HG03342 (cell line): ENCODE measurements at regions not wholly inside any gene's neighbourhood (a gene's known extent, or its start where the extent isn't known, plus 50 kb on each side); places are given as distances from the start of the nearest gene placed in this dataset.
"Not testable (repeated sequence)": the region's sequence is repeated elsewhere in the genome, so short reads cannot be mapped to it uniquely, and the experiment has no call there.

Experiments used
- ATAC-seq: cut with Tn5 transposase; IDR thresholded peaks from one replicate; pipeline ENCODE4 v1.9.1; 2021; ENCODE audit warnings: mild to moderate bottlenecking, moderate library complexity; ENCODE audit not compliant: unreplicated experiment

DNA sequence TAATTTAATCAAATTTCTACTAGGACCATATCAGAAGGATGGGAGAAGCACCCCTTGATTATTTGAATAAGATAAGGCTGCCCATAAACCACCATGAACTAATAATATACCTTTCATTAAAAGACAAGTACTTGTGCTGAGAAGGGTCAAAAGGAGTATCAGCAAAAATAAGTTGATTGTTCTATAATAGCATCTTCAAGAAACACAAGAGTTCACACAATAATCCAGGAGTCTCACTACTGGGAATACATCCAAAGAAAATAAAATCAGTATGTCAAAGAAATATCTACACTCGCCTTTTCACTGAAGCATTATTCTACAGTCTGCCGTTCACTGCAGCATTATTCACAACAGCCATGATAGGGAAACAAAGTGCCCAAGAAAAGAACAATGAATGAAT lies 1310.1 kb upstream of the PCDH9 start:
- ATAC-seq = no peak

DNA sequence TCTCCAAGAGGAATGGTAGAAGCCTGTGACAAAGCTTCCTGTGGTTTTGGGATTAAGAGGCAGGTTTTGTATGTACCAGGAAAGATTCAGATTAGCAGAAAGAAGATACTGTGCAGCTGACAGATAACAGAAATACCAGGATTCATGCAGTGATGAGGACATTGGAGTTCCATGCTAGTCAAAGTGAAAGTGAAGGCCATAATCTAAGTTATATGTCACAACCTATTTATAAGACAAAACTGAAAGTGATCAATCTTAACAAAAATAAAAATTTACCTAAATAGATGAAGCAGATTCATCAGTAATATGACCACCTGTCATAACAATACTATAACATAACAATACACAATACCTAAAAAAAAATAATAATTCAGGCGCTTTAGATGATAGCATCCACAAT lies 1305.2 kb upstream of the PCDH9 start:
- ATAC-seq = peak; percentile 84

DNA sequence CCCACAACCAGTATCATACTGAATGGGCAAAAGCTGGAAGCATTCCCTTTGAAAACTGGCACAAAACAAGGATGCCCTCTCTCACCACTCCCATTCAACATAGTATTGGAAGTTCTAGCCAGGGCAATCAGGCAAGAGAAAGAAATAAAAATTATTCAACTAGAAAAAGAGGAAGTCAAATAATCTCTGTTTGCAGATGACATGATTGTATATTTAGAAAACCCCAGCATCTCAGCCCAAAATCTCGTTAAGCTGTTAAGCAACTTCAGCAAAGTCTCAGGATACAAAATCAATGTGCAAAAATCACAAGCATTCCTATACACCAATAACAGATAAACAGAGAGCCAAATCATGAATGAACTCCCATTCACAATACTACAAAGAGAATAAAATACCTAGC lies 1297.0 kb upstream of the PCDH9 start:
- ATAC-seq = not testable (repeated sequence)

GRCh38 chr13:68523838-68524424 lies 1293.8 kb upstream of the PCDH9 start:
- no peak for ATAC-seq

- ATAC-seq = no peak
Measured at GRCh38 chr13:68522184-68522583, 1292.0 kb upstream of the PCDH9 start.

GRCh38 chr13:68509734-68510621 lies 1279.8 kb upstream of the PCDH9 start:
- peak; percentile 91 for ATAC-seq

DNA sequence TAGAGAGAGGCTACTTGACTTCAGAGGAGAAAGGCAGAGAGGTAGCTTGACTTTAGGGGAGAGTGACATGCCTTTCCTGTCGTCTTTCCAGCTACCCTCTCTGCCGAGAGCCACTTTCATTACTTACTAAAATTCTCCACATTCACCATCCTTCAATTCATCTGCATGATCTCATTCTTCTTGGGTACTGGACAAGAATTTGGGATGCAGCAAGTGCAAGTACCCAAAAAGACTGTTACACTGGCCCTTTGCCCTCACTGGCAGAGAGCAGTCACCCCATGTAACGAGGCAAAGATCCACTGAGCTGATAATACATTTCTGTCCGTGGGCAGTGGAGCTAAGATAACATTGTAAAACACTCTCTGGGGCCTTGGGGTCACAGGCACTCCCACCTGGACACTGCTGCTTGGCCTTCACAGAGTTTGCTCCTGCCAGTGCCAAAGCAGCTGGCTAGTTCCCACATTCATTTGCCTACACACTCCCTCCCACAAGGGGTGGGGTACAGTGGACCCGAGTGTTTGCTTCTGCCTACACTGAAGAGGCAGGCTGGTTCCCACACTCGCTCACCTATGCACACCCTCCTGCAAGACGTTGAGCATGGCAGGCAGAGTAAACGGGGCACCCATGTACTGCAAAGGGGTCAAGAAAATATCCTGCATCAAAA lies 1276.9 kb upstream of the PCDH9 start:
- ATAC-seq = no peak

DNA sequence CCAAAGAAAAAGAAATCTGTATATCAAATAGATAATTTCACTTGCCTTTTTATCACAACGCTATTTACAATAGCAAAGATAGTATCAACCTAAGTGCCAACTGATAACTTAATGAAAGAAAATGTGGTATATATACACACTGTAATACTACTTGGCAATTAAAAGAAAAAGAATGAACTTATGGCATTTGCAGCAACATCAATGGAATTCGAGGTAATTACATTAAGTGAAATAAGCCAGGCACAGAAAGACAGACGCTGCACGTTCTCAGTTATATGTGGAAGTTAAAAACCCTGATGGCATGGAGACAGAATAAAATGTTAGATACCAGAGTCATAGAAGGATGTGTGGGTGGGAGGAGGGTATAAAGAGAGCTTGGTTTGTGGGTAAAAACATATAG lies 1260.5 kb upstream of the PCDH9 start:
- no peak for ATAC-seq

DNA sequence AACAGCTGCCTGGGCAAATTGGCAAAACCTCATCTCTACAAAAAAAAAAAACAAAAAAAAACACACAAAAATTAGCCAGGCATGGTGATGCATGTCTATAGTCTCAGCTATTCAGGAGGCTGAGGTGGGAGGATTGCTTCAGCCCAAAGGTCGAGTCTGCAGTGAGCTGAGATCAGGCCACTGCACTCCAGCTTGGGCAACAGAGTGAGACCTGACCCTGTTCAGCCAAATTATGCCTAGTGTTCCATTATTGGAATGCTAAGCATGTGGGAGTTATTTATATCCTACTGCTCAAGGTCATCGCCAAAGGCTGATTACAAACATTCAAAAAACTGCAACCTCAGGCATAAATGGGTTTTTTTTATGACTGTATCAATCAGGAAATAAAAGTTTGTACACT lies 1251.0 kb upstream of the PCDH9 start:
- ATAC-seq = no peak

- no peak for ATAC-seq
Measured at GRCh38 chr13:68473834-68474326, 1243.7 kb upstream of the PCDH9 start.

DNA sequence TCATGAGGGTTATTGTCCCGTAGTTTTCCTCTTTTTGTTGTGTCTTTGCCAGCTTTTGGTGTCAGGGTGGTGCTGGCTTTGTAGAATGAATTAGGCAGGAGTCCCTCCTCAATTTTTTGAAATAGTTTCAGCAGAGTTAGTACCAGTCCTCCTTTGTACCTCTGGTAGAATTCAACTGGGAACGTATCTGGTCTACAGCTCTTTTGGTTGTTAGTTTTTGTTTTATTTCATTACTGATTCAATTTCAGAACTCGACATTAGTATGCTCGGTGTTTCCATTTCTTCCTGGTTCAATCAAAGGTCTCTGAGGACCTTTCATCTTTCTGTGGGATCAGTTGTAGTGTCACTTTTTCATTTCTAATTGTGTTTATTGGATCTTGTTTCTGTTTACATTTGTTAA lies 1237.0 kb upstream of the PCDH9 start:
- ATAC-seq = no peak

- ATAC-seq = peak; percentile 56
Measured at GRCh38 chr13:68440874-68441273, 1210.7 kb upstream of the PCDH9 start.

GRCh38 chr13:68439817-68440216 lies 1209.7 kb upstream of the PCDH9 start:
- ATAC-seq = no peak

DNA sequence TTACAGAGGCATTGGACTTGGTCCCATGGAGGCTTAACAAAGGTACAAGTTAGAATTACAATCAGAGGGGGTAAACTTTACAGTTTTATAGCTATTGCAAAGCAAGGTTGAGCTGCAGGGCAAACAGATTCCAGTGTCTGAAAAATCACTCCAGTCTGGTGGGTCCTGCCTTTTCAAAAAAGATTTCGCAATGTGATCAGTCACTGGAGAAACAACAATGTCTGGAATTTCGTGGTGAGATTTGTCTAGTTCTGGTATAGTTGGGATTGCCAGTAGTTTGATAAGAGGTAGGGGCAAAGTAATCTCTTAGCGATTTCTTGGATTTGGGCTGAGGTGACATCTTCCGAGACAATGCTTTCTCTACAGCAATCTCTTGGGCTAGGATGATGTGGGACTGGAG lies 1198.2 kb upstream of the PCDH9 start:
- no peak for ATAC-seq

GRCh38 chr13:68417801-68418200 lies 1187.7 kb upstream of the PCDH9 start:
- no peak for ATAC-seq

DNA sequence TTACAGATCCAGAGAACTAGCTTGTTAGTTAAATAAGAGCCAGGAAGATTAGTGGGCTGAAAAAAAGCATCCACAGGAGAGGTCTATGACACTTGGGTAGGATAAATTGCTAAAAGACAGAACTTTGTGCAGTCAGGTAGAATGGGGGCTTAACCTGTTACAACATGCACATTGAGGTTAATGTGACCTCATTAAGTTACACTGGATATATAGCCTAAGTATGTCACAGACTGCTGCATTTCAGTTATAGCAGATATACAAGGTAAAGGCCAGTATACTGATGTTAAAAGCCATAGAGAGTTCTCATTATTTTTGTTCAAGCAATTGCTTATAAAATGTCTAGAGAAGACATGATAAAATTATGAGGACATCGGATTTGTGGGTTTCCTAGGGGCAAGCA lies 1179.9 kb upstream of the PCDH9 start:
- ATAC-seq = no peak

DNA sequence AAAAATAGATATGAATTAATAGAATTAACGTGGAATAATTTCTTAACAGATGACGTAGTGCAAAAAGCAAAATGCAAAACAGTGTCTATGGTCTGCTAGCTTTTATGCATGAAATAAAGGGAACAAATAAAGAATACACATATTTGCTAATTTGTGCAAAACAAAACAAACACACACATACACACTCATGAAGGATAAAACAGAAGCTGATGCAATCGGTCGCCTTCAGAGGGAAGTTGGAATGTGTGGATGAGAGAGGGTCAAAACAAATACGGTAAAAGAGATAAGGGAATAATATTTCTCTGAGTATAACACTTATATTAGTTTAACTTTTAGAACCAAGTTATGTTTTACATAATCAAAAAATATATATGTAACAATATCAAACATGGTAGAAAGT lies 1160.9 kb upstream of the PCDH9 start:
- ATAC-seq = no peak

- ATAC-seq = no peak
Measured at GRCh38 chr13:68386808-68387207, 1156.7 kb upstream of the PCDH9 start.

- ATAC-seq = no peak
Measured at GRCh38 chr13:68380041-68380973, 1150.2 kb upstream of the PCDH9 start.

DNA sequence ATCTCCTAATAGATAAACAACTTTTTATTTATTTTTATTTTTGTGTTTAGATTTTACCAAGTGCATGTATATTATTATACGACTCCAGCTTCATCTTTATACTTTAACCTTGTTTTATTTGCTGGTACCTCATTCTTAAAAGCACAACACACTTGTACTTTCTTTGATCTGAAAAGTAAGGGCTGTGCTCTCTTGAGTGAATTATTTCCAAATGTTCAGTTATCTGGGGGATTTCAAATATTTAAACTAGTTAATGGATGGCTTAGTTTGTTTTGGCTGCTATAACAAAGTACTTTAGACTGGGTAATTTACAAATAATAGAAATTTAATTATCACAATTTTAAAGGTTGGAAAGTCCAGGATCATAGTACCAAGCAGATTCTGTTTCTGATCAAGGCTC lies 1148.2 kb upstream of the PCDH9 start:
- no peak for ATAC-seq

DNA sequence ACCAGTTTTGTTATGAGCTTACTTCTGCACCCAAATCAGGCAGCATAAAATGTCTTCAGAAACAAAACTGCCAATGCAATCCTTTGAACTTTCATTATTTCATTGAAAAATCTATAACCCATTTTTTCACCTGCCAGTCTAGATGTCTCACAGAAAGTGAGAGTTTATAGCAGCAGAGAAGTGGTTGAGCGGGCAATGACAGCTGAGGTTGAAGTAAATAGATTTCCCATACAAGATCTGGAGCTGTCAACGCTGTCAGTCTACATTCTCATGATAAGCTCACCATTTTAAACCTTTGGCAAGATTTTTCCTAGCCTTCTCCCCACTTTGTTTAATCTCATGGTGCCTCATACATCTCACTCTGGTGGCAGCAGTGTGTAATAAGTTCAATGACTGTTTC lies 1144.9 kb upstream of the PCDH9 start:
- ATAC-seq = no peak
